OCI-LY1 (cell line): ENCODE measurements at regions not wholly inside any gene's neighbourhood (a gene's known extent, or its start where the extent isn't known, plus 50 kb on each side); places are given as distances from the start of the nearest gene placed in this dataset.

Experiments
- H2AFZ ChIP-seq: fragments of 200-600 bp; sonication (generic), shearing (Covaris generic); 2 replicates; pipeline ENCODE4 v1.6.0; 2014; ENCODE audit warnings: antibody characterized with exemption, mild to moderate bottlenecking, low read length
- H3F3A ChIP-seq: fragments of 200-600 bp; sonication (generic), shearing (Covaris generic); 2 replicates; pipeline ENCODE4 v1.6.0; 2014; ENCODE audit warnings: mild to moderate bottlenecking, antibody characterized with exemption, low read length, moderate library complexity; ENCODE audit not compliant: insufficient read depth
- H3K27ac ChIP-seq: fragments of 200-600 bp; sonication (generic); 2 replicates; pipeline ENCODE4 v1.5.1; 2014; ENCODE audit warnings: low read length, mixed run types, mild to moderate bottlenecking, low read depth; ENCODE audit not compliant: poor library complexity, severe bottlenecking
- H3K27me3 ChIP-seq: fragments of 200-600 bp; sonication (generic); 2 replicates; pipeline ENCODE4 v1.6.0; 2014; ENCODE audit warnings: antibody characterized with exemption, mild to moderate bottlenecking, low read length, moderate library complexity; ENCODE audit not compliant: insufficient read depth
- H3K36me3 ChIP-seq: fragments of 200-600 bp; sonication (generic); 2 replicates; pipeline ENCODE4 v1.6.1; 2014; ENCODE audit warnings: mild to moderate bottlenecking, antibody characterized with exemption, low read length, moderate library complexity, mixed read lengths; ENCODE audit not compliant: insufficient read depth
- H3K4me1 ChIP-seq: fragments of 200-600 bp; sonication (generic); 2 replicates; pipeline ENCODE4 v1.5.1; 2014; ENCODE audit warnings: mild to moderate bottlenecking, low read length, moderate library complexity; ENCODE audit not compliant: insufficient read depth, severe bottlenecking
- H3K4me2 ChIP-seq: fragments of 200-600 bp; sonication (generic), shearing (Covaris generic); 2 replicates; pipeline ENCODE4 v1.6.1; 2014; ENCODE audit warnings: low read length
- H3K4me3 ChIP-seq: fragments of 200-600 bp; sonication (generic); 2 replicates; pipeline ENCODE4 v1.5.1; 2014; ENCODE audit warnings: low read length, low read depth, mild to moderate bottlenecking, mixed read lengths; ENCODE audit not compliant: poor library complexity, severe bottlenecking
- H3K79me2 ChIP-seq: fragments of 200-600 bp; shearing (Covaris generic); 2 replicates; pipeline ENCODE4 v1.6.1; 2016; ENCODE audit warnings: mixed run types, low read length, mixed read lengths; ENCODE audit not compliant: insufficient read depth
- H3K9ac ChIP-seq: fragments of 200-600 bp; sonication (generic), shearing (Covaris generic); 2 replicates; pipeline ENCODE4 v1.6.1; 2014; ENCODE audit warnings: mild to moderate bottlenecking, low read length, mixed read lengths
- H3K9me2 ChIP-seq: fragments of 200-600 bp; sonication (generic), shearing (Covaris generic); 2 replicates; pipeline ENCODE4 v1.6.1; 2014; ENCODE audit warnings: low read depth, mild to moderate bottlenecking, low read length, mixed read lengths
- H3K9me3 ChIP-seq: fragments of 200-600 bp; shearing (Covaris generic); 2 replicates; pipeline ENCODE4 v1.6.1; 2014; ENCODE audit warnings: low read length, mixed read lengths
- H4K20me1 ChIP-seq: fragments of 200-600 bp; sonication (generic), shearing (Covaris generic); 2 replicates; pipeline ENCODE4 v1.6.0; 2016; ENCODE audit warnings: mild to moderate bottlenecking, low read length; ENCODE audit not compliant: insufficient read depth
- EZH2 ChIP-seq: fragments of 200-600 bp; sonication (generic), shearing (Covaris generic); IDR thresholded peaks from 2 replicates; pipeline ENCODE4 v1.8.0; 2017; ENCODE audit warnings: borderline replicate concordance, mixed run types, mild to moderate bottlenecking, antibody characterized with exemption, low read length, moderate library complexity, mixed read lengths
- TF ChIP-seq, protein P1 (sequence below): fragments of 200-600 bp; sonication (generic), shearing (Covaris generic); IDR thresholded peaks from 2 replicates; pipeline ENCODE4 v1.5.1; 2017; ENCODE audit warnings: mild to moderate bottlenecking, antibody characterized with exemption, low read length, moderate library complexity, mixed read lengths

DNA sequence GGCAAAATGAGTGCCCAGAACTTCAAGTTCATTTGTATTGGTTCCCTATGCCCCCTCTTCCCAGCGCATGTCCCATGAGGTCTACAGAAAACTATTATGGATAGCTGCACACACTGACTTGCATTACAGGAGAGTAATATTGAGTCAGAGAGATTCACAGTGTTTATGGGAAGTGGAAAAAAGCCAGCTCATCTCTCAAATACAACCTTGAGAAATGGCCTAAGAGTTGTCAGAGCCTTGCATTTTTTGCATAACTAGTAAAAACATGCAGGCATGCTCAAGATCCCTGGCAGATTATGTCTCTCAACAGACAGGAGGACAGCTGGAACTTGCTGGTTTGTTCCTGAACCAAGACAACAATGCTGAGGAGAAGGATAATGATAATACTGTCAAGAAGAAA lies 1292.8 kb downstream of the DSC3 start:
- no peaks in the 10 kb centered on the region for H3K9me3 ChIP-seq
- no peak overlapping the region for H2AFZ ChIP-seq
- no peak overlapping the region for H3K9ac ChIP-seq
- no peak for TF ChIP-seq EZH2
- TF ChIP-seq, protein P1, sequence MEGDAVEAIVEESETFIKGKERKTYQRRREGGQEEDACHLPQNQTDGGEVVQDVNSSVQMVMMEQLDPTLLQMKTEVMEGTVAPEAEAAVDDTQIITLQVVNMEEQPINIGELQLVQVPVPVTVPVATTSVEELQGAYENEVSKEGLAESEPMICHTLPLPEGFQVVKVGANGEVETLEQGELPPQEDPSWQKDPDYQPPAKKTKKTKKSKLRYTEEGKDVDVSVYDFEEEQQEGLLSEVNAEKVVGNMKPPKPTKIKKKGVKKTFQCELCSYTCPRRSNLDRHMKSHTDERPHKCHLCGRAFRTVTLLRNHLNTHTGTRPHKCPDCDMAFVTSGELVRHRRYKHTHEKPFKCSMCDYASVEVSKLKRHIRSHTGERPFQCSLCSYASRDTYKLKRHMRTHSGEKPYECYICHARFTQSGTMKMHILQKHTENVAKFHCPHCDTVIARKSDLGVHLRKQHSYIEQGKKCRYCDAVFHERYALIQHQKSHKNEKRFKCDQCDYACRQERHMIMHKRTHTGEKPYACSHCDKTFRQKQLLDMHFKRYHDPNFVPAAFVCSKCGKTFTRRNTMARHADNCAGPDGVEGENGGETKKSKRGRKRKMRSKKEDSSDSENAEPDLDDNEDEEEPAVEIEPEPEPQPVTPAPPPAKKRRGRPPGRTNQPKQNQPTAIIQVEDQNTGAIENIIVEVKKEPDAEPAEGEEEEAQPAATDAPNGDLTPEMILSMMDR = no peak
- no peak overlapping the region for H3K27ac ChIP-seq
- H3K4me3 ChIP-seq = no peak overlapping the region
- H3K4me2 ChIP-seq = no peak overlapping the region
- H3F3A ChIP-seq = no peaks in the 10 kb centered on the region
- H3K27me3 ChIP-seq = no peaks in the 10 kb centered on the region
- no peaks in the 10 kb centered on the region for H3K4me1 ChIP-seq
- no peaks in the 10 kb centered on the region for H3K9me2 ChIP-seq
- H3K79me2 ChIP-seq = no peaks in the 10 kb centered on the region
- no peaks in the 10 kb centered on the region for H3K36me3 ChIP-seq
- H4K20me1 ChIP-seq = no peaks in the 10 kb centered on the region

GRCh38 chr18:29741461-29741860 lies 1301.1 kb downstream of the DSC3 start:
- H2AFZ ChIP-seq = no peak overlapping the region
- H3K27me3 ChIP-seq = no peaks in the 10 kb centered on the region
- no peak overlapping the region for H3K9ac ChIP-seq

DNA sequence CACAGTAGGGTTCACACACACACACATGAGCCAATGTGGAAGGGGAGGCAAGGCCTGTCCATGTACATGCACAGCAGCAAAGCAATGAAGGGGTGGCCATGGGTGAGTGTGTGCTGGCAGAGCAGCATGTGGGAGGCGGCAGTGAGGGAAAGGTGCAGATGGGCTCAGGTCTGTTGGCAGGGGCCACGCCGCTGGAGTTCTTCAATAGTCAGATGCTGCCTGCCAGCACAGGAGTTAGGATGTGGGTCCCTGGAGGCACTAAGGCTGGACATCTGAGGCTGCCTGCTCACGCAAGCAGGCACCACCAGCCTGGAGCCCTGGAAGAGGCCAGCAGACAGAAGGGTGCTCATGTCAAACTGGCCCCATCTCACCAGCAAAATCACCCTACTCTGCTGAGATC lies 1304.9 kb downstream of the DSC3 start:
- H2AFZ ChIP-seq = no peak overlapping the region

More at GRCh38 chr18:29741461-29741860, 1301.1 kb downstream of the DSC3 start:
- Histone ChIP-seq H3K79me2 (no peaks in the 10 kb centered on the region), H3F3A (no peaks in the 10 kb centered on the region), H3K9me2 (no peaks in the 10 kb centered on the region), H3K36me3 (no peaks in the 10 kb centered on the region), H3K4me2 (no peak overlapping the region), H3K9me3 (no peaks in the 10 kb centered on the region), H3K4me3 (no peak overlapping the region), H4K20me1 (no peaks in the 10 kb centered on the region), H3K27ac (no peak overlapping the region), H3K4me1 (no peaks in the 10 kb centered on the region)
- TF ChIP-seq, protein P1 = no peak
- TF ChIP-seq EZH2 = no peak

More for the DNA sequence above, 1304.9 kb downstream of the DSC3 start:
- no peak for TF ChIP-seq EZH2
- TF ChIP-seq, protein P1 = no peak
- Histone ChIP-seq H3K27ac (no peak overlapping the region), H3K9me3 (no peaks in the 10 kb centered on the region), H3K9me2 (no peaks in the 10 kb centered on the region), H3K36me3 (no peaks in the 10 kb centered on the region), H3K4me3 (no peak overlapping the region), H3K79me2 (no peaks in the 10 kb centered on the region), H3K4me1 (no peaks in the 10 kb centered on the region), H3K27me3 (no peaks in the 10 kb centered on the region), H3F3A (no peaks in the 10 kb centered on the region), H3K9ac (no peak overlapping the region), H3K4me2 (no peak overlapping the region), H4K20me1 (no peaks in the 10 kb centered on the region)
